Amniotic epithelial cell (primary cell): ENCODE measurements at regions not wholly inside any gene's neighbourhood (a gene's known extent, or its start where the extent isn't known, plus 50 kb on each side); places are given as distances from the start of the nearest gene placed in this dataset.
"Not testable (repeated sequence)": the region's sequence is repeated elsewhere in the genome, so short reads cannot be mapped to it uniquely, and the experiment has no call there.

Source experiments
- DNase-seq: peaks from one replicate; pipeline ENCODE4 v3.0.0-alpha.2; 2010; ENCODE audit warnings: low read depth

DNA sequence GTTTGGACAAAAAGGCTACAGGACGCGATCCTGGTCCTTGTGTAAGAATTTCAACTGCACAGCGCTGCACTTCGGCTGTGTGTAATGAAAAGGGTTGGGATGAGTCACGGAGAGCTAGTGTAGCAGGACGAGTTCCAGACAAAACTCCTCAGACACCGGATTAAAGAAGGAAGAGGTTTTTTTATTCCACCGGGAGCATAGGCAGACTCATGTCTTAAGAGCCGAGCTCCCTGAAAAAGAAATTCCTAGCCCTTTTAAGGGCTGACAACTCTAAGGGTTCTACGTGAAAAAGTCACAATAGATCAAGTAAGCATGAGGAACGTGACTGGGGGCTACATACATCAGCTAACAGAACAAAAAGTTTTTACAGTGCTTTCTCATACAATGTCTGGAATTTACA, 54.8 kb upstream of the FAM90A1 start:
- DNase-seq: peak; percentile 62

DNA sequence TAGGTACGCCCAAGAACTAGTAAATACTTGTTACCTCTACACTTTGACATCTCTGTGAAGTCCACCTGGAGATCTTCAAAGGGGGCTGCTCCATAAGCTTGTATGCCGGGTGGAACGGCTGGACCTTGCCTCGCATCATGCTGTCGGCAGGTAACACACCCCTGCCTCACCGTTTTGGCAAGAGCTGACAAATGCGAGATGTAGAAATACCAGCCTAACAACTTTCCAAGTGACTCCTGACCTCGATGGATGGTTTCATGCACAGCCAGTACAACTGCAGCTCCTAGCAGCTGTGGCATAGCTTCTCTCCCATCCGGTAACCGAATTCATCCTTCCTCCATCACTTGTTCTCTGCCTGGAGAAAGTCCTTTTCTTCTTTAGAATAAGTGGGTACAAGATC, 58.3 kb upstream of the FAM90A1 start:
- DNase-seq: not testable (repeated sequence)

DNA sequence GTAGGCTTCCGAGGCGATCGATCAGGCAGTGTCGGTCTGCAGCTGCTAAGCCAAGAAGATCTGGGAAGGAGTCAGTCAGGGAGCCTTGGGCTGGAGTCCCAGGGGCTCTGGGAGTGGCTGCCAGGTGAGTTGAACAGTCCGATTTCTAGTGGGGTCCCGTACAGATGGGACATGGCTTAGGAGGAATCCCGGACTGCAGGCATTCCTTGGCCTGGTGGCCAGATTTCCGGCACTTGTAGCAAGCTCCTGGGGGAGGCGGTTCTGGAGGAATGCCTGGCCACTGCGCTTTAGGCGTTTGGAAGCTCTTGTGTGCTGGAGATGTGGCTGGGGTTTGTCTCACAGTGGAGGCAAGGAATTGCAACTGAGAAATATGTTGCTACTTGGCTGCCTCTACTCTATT, 64.3 kb upstream of the FAM90A1 start:
- DNase-seq: not testable (repeated sequence)

DNA sequence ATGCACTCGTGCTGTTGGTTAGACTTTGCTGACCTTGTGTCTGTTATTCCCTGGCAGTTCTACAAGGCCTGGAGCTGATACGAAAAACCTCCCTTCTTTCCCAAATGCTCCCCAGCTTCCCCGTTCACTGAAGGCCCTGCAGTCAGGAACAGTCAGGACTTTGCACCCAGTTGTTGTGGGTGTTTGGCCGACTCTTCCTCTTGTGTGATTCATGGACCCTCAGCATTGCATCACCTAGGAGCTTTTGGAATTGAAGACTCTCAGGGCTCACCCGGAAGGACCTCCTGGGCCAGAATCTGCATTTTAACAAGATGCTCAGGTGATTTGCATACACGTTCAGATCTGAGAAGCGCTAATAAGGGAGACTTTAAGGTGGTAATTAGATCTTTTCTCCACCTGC, 67.2 kb upstream of the FAM90A1 start:
- DNase-seq: not testable (repeated sequence)

DNA sequence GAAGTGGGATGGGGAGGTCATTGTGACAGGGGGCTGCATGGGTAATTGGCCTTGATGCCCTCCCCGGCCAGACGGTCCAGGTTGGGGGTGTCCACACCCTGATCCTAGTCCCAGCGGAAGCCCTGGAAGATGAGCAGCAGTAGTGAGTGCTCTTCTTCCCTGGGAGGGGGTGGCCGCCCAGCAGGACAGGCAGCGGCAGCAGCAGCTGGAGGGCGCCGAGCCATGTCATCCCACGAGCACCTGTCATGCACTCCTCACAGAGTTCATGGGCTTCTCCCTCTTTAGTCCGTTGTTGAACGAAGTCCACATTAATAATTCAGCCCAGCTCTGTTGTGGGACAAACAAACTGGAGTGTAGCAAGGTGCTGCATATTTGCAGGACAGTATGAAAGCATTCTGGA, 81.2 kb upstream of the FAM90A1 start:
- DNase-seq: not testable (repeated sequence)

DNA sequence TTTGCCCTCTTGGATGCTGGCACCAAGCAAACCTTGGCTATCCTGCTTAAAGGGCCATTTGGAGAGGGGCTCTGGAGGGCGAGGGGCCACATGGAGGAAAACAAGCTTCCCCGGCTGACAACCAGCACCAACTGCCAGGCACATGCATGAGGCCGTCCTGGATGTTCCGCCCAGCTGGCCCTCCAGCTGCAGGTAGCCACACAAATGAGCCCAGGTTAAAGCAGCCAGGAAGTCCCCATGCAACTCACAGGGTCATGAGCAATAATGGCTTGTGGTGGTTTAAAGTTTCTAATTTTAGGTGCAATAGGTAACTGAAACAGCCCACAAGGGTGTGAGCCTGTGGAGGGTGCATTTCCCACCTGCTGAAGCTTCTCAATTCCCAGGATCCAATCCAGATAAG, 88.6 kb upstream of the FAM90A1 start:
- not testable (repeated sequence) for DNase-seq

DNA sequence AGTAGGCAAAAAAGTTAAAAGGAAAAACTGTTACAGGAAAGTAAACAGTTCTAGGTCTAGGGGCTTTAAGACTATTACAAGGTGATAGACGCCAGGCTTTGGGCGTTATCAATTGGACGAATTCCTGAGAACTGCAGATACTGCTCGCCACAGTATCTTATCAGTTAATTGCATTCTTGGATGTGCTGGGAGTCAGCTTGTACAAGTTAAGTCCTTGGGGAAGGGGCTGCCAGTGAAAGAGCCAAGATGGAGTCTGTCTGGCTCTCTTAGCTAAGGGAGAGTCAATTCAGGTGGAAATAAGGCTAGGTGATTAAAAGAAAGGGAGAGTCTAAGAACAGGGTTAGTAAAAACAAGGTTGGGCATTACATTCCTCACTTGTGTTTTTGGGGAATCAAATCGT, 90.3 kb upstream of the FAM90A1 start:
- DNase-seq: not testable (repeated sequence)

DNA sequence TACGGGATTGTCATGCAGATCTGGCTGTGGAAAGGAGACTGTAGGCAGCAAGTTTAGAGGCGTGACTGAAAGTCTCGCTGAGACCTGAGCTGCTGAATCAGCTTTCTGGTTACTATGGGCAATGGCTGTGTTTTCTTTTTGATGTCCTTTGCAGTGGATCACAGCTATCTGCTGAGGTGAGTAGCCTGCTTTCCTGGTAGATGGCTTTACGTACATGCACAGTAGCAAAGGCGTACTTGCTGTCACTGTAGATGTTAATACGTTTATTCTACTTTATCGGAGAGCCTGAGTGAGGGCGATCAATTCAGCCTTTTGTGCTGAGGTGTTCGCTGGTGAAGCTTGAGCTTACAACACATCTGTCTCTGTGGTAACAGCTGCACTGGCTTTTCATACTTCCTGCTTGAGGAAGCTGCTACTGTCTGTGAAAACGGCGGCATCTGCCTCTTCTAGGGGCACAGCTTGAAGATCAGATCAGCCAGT, 92.9 kb upstream of the FAM90A1 start:
- peak; percentile 2 for DNase-seq

DNA sequence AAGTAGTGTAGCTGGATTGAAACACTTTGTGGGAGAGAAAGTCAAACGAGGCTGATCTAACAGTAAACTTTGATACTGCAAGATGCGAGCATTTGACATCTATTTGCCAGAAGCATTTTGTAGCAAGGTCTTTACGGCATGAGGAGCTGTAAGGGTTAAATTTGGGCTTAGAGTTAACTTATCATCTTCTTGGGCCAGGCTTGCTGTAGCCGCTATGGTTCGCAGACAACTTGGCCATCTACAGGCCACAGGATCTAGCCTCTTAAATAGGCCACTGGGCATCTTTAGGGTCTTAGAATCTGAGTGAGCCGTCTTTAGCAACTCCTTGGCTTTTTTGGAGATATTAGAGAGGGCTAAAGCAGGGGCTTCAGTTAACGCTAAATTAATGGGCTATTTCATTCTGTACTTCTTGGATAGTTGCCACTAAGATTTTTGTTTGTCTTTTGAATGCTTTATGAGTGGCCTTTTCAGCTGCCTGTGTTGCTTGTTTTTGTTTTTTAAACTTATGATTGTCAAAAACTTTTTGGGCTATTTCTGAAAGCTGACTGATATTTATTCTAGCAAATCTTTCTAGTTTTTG, 93.5 kb upstream of the FAM90A1 start:
- not testable (repeated sequence) for DNase-seq

DNA sequence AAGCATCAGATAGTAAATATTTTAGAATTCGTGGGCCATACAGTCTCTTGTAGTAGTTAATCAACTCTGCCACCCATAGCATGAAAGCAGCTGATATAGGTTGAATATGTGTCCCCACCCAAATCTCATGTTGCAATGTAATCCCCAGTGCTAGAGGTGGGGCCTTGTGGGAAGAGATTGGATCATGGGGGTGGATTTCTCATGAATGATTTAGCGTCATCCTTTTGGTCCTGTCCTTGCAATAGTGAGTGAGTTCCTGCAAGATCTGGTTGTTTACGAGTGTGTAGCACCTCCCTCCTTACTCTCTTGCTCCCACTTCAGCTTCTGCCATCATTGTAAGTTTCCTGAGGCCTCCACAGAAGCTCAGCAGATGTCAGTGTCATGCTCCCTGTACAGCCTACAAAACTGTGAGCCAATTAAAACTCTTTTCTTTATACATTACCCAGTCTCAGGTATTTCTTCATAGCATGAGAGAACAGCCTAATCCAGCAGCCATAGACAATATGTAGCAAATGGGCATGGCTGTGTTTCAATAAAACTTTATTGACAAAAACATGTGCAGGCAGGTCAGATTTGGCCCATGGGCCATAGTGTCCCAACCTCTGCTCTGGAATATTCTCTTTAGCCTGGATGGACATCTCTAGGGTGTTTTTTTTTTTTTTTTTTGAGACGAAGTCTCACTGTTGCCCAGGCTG, 97.9 kb upstream of the FAM90A1 start:
- not testable (repeated sequence) for DNase-seq

DNA sequence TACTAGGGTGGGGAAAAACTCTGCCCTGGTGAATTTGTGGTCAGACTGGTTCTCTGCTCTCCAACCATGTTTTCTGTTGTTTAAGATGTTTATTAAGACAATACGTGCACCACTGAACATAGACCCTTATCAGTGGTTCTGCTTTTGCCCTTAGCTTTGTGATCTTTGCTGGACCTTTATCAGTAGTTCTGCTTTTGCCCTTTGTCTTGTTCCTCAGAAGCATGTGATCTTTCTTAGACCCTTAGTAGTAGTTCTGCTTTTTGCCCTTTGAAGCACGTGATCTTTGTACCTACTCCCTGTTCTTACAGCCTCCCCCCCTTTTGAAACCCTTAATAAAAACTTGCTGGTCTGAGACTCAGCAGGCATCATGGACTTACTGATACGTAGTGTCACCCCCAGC, 101.4 kb upstream of the FAM90A1 start:
- not testable (repeated sequence) for DNase-seq

DNA sequence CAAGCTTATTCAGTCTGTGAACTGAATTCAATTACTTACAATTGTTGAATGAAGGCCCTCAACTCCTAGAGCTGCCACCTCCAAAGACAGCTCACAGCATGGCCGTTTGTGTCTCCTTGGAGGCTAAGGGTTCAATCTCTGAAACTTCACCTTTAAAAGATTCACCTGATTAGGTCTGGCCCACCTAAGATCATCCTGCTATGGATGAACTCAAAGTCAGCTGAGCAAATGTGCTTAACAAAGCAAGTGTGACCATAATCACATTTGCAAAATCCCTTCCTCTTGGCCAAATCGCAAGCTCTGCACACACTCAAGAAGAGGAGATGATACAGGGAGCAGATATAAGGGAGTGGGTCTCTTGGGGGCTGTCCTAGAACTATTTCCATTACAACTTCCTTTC, 105.0 kb upstream of the FAM90A1 start:
- DNase-seq: not testable (repeated sequence)

DNA sequence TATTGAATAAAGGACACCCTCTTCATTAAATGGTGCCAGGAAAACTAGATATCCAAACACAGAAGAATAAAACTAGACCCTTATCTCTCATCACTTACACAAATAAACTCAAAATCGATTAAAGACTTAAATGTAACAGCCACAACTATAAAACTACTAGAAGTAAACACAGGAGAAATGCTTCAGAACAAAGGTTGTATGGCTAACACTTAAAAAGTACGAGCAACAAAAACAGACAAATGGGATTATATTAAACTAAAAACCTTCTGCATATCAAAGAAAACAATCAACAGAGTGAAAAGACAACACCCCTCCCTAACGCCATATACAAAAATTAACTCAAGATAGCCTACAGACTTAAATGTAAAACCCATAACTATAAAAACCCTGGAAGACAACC, 104.7 kb upstream of the CLEC6A start:
- DNase-seq: not testable (repeated sequence)

DNA sequence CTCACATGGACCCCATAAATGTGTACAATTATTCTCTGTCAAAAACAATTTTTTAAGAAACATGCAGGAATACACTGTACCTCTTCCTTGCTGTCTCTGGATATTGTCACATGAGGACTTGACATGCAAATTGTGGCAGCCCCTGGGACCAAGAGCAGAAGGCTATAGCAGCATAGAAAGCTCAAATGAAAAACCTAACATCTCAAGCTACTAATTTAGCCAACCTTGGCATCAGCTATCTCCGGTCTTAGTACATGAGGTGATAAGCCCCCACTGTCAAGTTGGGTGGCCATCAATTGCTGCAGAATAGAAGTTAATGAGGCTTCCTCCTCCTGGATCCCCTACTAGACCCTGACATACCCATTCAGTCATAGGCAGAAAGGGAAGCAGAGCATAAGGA, 101.0 kb upstream of the CLEC6A start:
- DNase-seq: not testable (repeated sequence)

DNA sequence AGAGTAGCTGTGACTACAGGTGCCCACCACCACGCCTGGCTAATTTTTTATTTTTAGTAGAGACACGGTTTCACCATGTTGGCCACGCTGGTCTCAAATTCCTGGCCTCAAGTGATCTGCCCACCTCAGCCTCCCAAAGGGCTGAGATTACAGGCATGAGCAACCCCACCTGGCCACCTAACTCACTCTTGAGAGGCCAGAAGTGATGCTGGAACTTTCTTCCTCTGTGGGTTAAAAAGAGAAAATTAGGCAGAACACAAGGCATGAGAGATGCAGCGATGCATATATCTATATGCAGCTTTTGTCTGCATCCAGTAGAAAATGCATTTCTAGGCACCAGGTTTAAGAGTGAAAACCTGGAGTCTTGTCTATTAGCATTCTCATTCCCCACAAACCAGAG, 100.2 kb upstream of the CLEC6A start:
- not testable (repeated sequence) for DNase-seq

DNA sequence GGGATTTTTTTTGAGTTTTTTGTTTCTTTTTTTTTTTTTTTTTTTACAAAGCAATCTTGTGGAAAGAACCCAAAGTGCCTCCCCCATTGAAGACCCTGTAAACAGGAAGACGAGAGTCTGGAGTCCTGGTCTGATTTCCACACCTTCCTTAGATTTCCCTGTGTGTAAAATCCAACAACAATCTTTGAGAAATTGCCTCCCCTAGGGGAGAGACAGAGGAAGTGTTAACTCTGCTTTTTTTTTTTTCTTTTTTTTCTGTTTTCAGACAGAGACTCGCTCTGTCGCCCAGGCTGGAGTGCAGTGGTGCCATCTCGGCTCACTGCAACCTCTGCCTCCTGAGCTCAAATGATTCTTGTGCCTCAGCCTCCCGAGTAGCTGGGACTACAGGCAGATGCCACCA, 82.0 kb upstream of the CLEC6A start:
- peak; percentile 7 for DNase-seq

DNA sequence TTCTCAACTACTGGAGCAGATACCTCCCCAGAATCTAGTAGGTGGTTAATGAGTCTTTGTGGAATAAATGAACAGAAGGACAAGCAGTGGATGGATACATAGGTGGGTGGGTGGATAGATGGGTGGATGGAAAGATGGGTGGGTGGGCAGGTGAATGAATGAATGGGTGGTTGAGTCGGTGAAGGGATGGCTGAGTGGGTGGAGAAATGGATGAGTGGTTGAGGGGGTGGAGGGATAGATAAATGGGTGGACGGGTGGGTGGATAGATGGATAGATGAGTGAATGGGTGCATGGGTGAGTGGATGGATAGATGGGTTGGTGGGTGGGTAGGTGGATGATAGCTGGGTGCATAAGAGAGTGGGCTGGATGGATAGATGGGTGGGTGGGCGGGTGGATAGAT, 80.6 kb upstream of the CLEC6A start:
- DNase-seq: not testable (repeated sequence)

DNA sequence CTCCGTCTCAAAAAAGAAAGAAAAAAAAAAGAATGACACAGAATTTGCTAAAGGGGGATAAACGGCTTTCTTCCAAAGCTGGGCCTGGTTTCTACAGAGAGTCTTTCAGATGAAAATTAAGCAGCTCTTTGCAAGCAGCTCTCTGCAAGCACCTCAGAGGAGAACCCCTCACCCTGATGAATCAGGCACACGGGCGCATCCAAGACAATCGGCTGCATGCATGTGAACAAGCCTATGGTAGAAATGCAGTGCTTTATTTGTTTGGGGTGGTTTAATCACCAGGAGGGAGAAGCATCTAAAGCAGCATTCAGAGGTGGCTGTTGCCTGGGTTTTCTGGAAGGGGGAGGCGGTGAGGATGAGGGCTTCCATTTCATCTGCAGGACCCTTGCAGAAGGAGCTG, 78.0 kb upstream of the CLEC6A start:
- DNase-seq: not testable (repeated sequence)

DNA sequence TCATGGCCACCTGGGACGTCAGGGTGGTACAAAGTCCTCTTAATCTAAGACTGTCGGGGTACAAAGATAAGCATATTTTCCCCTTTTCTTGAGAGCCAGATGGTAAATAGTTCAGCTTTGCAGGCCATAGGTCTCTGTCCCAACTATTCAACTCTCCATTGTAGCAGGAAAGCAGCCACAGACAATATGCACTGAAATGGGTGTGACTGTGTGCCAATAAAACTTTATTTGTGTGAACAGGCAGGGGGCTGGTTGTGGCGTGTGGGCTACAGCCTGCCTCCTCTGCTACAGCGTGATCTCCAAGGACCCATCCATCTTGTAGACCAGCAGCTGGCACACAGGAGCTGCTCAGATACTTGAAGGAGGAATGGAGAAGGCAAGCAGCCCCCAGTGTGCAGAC, 73.2 kb upstream of the CLEC6A start:
- not testable (repeated sequence) for DNase-seq

DNA sequence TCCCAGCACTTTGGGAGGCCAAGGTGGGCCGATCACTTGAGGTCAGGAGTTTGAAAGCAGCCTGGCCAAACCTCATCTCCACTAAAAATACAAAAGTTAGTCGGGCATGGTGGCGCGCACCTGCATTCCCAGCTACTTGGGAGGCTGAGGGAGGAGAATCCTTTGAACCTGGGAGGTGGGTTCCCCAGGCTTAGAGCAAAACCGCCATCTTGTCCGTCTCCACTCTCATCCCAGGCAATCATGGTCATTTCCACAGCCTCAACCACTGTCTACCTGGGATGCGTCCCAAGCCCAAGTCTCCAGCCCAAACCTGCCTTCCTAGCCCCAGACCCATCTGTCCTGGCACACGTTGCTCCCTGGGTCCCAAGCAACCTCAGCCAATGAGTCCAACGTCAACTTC, 71.1 kb upstream of the CLEC6A start:
- DNase-seq: not testable (repeated sequence)

DNA sequence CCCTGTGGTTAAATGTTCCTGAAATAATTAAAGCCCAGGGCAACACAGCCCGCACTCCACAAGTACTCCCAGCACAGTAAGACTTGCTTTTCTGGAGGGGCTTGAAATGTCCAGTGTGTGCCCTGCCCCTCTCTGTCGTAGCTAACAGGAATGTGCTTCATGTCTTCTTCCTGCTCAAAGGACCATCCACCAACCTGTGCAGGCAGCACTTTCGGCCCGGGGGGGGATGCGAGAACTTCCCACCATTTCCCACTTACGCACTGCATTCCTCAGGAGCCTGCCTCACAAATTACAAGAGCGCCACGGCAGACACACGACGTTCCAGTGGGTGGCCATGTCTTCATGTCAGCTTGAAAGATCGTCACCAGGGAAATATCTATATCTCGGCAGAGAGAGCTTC, 70.3 kb upstream of the CLEC6A start:
- DNase-seq: not testable (repeated sequence)

DNA sequence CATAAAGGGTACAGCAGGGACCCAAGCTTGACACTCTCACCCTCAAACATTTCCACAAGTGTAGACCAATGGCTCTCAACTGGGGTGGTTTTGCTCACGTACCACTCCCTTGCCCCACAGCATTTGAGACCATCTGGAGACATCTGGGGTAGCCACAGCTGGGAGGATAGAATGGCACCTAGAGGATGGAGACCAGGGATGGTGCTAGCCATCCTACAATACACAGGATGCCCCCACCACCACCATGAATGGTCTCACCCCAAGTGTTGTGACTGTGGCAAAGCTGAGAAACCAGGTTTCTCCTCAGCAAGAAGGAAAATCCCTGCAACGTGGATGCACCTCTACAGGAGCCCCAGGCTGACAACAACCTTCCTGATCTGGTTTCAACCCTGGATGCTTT, 69.1 kb upstream of the CLEC6A start:
- DNase-seq: not testable (repeated sequence)

DNA sequence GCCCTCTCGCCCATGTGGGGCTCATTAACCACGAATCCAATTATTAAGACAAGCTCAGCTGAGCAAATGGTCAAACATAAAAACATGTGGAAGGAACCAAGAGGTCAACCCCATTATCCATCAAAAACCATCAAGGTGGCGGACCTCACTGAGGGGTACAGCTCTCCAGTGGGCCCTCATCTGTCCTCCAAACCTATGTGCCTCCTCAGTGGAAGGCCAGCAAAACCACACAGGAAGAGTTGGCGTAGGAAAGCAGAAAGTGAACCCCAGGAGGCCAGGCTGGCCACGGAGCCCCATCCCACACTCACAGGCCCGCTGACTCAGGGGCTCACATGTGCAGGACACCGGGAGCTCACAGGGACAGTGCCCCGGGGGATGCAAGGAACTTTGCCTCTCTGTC, 66.5 kb upstream of the CLEC6A start:
- not testable (repeated sequence) for DNase-seq
